GM12878 (cell line): ENCODE measurements at regions not wholly inside any gene's neighbourhood (a gene's known extent, or its start where the extent isn't known, plus 50 kb on each side); places are given as distances from the start of the nearest gene placed in this dataset.

ENCODE experiments used
- ASH2L ChIP-seq: fragments of 300-600, 200-600 bp; sonication (generic); IDR thresholded peaks from 2 replicates; pipeline ENCODE4 v1.6.1; 2017; ENCODE audit warnings: low read depth, mild to moderate bottlenecking, borderline replicate concordance
- ATF7 ChIP-seq: fragments of 450-650 bp; IDR thresholded peaks from 2 replicates; pipeline ENCODE4 v1.6.1; 2016; ENCODE audit warnings: low read depth, mild to moderate bottlenecking
- CREM ChIP-seq: IDR thresholded peaks from 2 replicates; pipeline ENCODE4 v1.6.1; 2014; ENCODE audit warnings: antibody characterized with exemption, low read depth
- CTCF ChIP-seq, 3 experiments: IDR thresholded peaks in 2 of 3; conservative IDR thresholded peaks in 1 of 3; 2 replicates each; pipeline ENCODE4 v1.5.1; 2011; ENCODE audit warnings: low read depth in 3 of 3, low read length in 3 of 3, mild to moderate bottlenecking in 3 of 3, control low read depth in 2 of 3, moderate library complexity in 2 of 3, inconsistent platforms in 1 of 3, mixed read lengths in 1 of 3; ENCODE audit not compliant: control insufficient read depth in 2 of 3, insufficient read depth in 1 of 3; ENCODE audit errors: extremely low read depth in 1 of 3
- EED ChIP-seq: sonication (generic); IDR thresholded peaks from 2 replicates; pipeline ENCODE4 v1.6.1; 2016; ENCODE audit warnings: antibody characterized with exemption, low read depth
- EZH2 ChIP-seq: IDR thresholded peaks from 2 replicates; pipeline ENCODE4 v1.6.1; 2012; ENCODE audit warnings: low read depth, mild to moderate bottlenecking, control low read depth, inconsistent platforms, low read length, borderline replicate concordance; ENCODE audit not compliant: control insufficient read depth
- FOS ChIP-seq: IDR thresholded peaks from 3 replicates; pipeline ENCODE4 v1.6.1; 2011; ENCODE audit warnings: borderline replicate concordance; ENCODE audit not compliant: insufficient read length; ENCODE audit errors: extremely low read depth
- MXI1 ChIP-seq: fragments of 150-350 bp; IDR thresholded peaks from 2 replicates; pipeline ENCODE4 v1.6.1; 2011; ENCODE audit warnings: low read depth, mild to moderate bottlenecking, inconsistent platforms, low read length, improper control_type of control experiment
- POLR2A ChIP-seq: IDR thresholded peaks from 2 replicates; pipeline ENCODE4 v1.6.1; 2011; ENCODE audit warnings: low read depth, mild to moderate bottlenecking, low read length
- POLR2AphosphoS5 ChIP-seq: IDR thresholded peaks from 2 replicates; pipeline ENCODE4 v1.6.1; 2011; ENCODE audit warnings: mild to moderate bottlenecking, low read length, inconsistent platforms
- SIX5 ChIP-seq: IDR thresholded peaks from 2 replicates; pipeline ENCODE4 v1.6.1; 2011; ENCODE audit warnings: mild to moderate bottlenecking, low read depth, low read length, moderate library complexity; ENCODE audit not compliant: severe bottlenecking

GRCh38 chr5:4137781-4138180, 542.1 kb downstream of the IRX1 start:
- TF ChIP-seq CTCF (IDR thresholded peaks at IDR 0.05 in 2 of 3, conservative IDR thresholded peaks at IDR 0.05 in 1 of 3; ENCODE audit: control insufficient read depth in 2 of 3, extremely low read depth in 1 of 3, insufficient read depth in 1 of 3, low read depth in 3 of 3, low read length in 3 of 3) (no peak), CREM (no peak), EED (no peak), ASH2L (no peak), SIX5 (no peak), ATF7 (no peak), MXI1 (no peak), POLR2A (no peak), POLR2AphosphoS5 (no peak), FOS (no peak), EZH2 (no peak)
